ENCODE measurements at regions not wholly inside any gene's neighbourhood (a gene's known extent, or its start where the extent isn't known, plus 50 kb on each side); places are given as distances from the start of the nearest gene placed in this dataset.

DNA sequence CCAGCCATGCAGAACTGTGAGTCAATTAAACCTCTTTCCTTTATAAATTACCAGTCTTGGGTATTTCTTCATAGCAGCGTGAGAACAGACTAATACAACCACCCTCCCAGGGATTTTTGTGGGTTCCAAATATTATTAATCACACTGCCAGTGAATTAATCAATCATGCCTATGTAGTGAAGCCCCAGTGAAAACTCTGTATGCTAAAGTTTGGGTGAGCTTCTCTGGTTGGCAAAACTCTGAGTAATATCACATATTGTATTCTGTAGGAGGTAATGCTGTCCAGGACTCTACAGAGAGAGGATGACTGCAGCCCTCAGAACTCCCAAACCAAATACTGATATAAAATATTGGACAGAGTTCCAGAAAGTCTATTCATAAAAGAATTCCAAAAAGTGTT, 216.9 kb downstream of the RPAP3 start:
- TF ChIP-seq ZBTB8A (CRISPR knock-in tag; IDR thresholded peaks at IDR 0.05; ENCODE audit: borderline replicate concordance, low read depth): no peak
- TF ChIP-seq EZH2 (conservative IDR thresholded peaks at IDR 0.05; ENCODE audit: low read depth, low read length): no peak
- TF ChIP-seq, protein P1, sequence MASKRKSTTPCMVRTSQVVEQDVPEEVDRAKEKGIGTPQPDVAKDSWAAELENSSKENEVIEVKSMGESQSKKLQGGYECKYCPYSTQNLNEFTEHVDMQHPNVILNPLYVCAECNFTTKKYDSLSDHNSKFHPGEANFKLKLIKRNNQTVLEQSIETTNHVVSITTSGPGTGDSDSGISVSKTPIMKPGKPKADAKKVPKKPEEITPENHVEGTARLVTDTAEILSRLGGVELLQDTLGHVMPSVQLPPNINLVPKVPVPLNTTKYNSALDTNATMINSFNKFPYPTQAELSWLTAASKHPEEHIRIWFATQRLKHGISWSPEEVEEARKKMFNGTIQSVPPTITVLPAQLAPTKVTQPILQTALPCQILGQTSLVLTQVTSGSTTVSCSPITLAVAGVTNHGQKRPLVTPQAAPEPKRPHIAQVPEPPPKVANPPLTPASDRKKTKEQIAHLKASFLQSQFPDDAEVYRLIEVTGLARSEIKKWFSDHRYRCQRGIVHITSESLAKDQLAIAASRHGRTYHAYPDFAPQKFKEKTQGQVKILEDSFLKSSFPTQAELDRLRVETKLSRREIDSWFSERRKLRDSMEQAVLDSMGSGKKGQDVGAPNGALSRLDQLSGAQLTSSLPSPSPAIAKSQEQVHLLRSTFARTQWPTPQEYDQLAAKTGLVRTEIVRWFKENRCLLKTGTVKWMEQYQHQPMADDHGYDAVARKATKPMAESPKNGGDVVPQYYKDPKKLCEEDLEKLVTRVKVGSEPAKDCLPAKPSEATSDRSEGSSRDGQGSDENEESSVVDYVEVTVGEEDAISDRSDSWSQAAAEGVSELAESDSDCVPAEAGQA (IDR thresholded peaks at IDR 0.05; ENCODE audit: low read depth): no peak
- TF ChIP-seq, protein P1 (CRISPR knock-in tag; IDR thresholded peaks at IDR 0.05; ENCODE audit: borderline replicate concordance): no peak

Measured in HepG2 (cell line).